Chondrocyte (in vitro differentiated cells): ENCODE measurements at regions not wholly inside any gene's neighbourhood (a gene's known extent, or its start where the extent isn't known, plus 50 kb on each side); places are given as distances from the start of the nearest gene placed in this dataset.
"Not testable (repeated sequence)": the region's sequence is repeated elsewhere in the genome, so short reads cannot be mapped to it uniquely, and the experiment has no call there.

ENCODE experiments used
- DNase-seq: peaks from one replicate; pipeline ENCODE4 v3.0.0; 2021; ENCODE audit warnings: mixed read lengths, low spot score
- H3K27ac Mint-ChIP-seq: one replicate; pipeline ENCODE4 v1.8.0; 2021; ENCODE audit warnings: mild to moderate bottlenecking, moderate library complexity, mixed read lengths; ENCODE audit not compliant: unreplicated experiment
- H3K27me3 Mint-ChIP-seq: 2 replicates; pipeline ENCODE4 v1.8.0; 2021; ENCODE audit warnings: low read depth, mixed read lengths
- H3K36me3 Mint-ChIP-seq: 2 replicates; pipeline ENCODE4 v1.8.0; 2021; ENCODE audit warnings: low read depth, mixed read lengths
- H3K4me1 Mint-ChIP-seq: 2 replicates; pipeline ENCODE4 v1.8.0; 2021; ENCODE audit warnings: low read depth, mild to moderate bottlenecking, mixed read lengths
- H3K4me3 Mint-ChIP-seq: one replicate; pipeline ENCODE4 v1.8.0; 2021; ENCODE audit warnings: mild to moderate bottlenecking, moderate library complexity, mixed read lengths; ENCODE audit not compliant: unreplicated experiment
- H3K9me3 Mint-ChIP-seq: 2 replicates; pipeline ENCODE4 v1.8.0; 2021; ENCODE audit warnings: low read depth, mixed read lengths
- TF ChIP-seq, protein P1 (sequence below): fragments of 200-600 bp; sonication (generic); IDR thresholded peaks from 2 replicates; pipeline ENCODE4 v1.5.0; 2021; ENCODE audit warnings: antibody characterized with exemption, mild to moderate bottlenecking, moderate library complexity

GRCh38 chr9:74096420-74096819 lies 400.7 kb upstream of the RORB start:
- DNase-seq = no peak
- Mint-ChIP-seq H3K9me3 (no peaks in the 10 kb centered on the region), H3K36me3 (no peaks in the 10 kb centered on the region), H3K4me1 (no peaks in the 10 kb centered on the region), H3K27me3 (peaks cover 5% of the 10 kb centered on the region), H3K4me3 (no peak overlapping the region), H3K27ac (no peak overlapping the region)
- TF ChIP-seq, protein P1, sequence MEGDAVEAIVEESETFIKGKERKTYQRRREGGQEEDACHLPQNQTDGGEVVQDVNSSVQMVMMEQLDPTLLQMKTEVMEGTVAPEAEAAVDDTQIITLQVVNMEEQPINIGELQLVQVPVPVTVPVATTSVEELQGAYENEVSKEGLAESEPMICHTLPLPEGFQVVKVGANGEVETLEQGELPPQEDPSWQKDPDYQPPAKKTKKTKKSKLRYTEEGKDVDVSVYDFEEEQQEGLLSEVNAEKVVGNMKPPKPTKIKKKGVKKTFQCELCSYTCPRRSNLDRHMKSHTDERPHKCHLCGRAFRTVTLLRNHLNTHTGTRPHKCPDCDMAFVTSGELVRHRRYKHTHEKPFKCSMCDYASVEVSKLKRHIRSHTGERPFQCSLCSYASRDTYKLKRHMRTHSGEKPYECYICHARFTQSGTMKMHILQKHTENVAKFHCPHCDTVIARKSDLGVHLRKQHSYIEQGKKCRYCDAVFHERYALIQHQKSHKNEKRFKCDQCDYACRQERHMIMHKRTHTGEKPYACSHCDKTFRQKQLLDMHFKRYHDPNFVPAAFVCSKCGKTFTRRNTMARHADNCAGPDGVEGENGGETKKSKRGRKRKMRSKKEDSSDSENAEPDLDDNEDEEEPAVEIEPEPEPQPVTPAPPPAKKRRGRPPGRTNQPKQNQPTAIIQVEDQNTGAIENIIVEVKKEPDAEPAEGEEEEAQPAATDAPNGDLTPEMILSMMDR = no peak

- Mint-ChIP-seq H3K36me3 (no peaks in the 10 kb centered on the region), H3K4me1 (no peaks in the 10 kb centered on the region), H3K27ac (no peak overlapping the region), H3K27me3 (peaks cover 4% of the 10 kb centered on the region), H3K4me3 (no peak overlapping the region), H3K9me3 (peaks cover 3% of the 10 kb centered on the region)
- no peak for DNase-seq
- TF ChIP-seq, protein P1 = no peak
Observed at GRCh38 chr9:74100042-74100441, 397.1 kb upstream of the RORB start.

DNA sequence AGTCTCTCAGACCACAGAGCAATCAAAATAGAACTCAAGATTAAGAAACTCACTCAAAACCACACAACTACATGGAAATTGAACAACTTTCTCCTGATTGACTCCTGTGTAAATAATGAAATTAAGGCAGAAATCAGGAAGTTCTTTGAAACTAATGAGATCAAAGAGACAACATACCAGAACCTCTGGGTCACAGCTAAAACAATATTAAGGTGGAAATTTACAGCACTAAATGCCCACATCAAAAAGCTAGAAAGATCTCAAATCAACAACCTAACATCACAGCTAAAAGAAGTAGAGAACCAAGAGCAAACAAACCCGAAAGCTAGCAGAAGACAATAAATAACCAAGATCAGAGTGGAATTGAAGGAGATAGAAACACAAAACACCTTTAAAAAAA lies 395.0 kb upstream of the RORB start:
- H3K4me3 Mint-ChIP-seq, H3K27ac Mint-ChIP-seq, DNase-seq, H3K27me3 Mint-ChIP-seq, H3K9me3 Mint-ChIP-seq, H3K36me3 Mint-ChIP-seq, H3K4me1 Mint-ChIP-seq: not testable (repeated sequence)

- Mint-ChIP-seq H3K4me1 (no peaks in the 10 kb centered on the region), H3K4me3 (no peak overlapping the region), H3K36me3 (no peaks in the 10 kb centered on the region), H3K27me3 (peaks cover 1% of the 10 kb centered on the region), H3K27ac (no peak overlapping the region), H3K9me3 (peaks cover 3% of the 10 kb centered on the region)
- DNase-seq = no peak
- TF ChIP-seq, protein P1 = no peak
Observed at GRCh38 chr9:74102702-74103101, 394.4 kb upstream of the RORB start.

- H3K27me3 Mint-ChIP-seq = no peaks in the 10 kb centered on the region
- TF ChIP-seq, protein P1 = no peak
- no peaks in the 10 kb centered on the region for H3K4me1 Mint-ChIP-seq
- H3K9me3 Mint-ChIP-seq = peaks cover 3% of the 10 kb centered on the region
- no peak for DNase-seq
- H3K4me3 Mint-ChIP-seq = no peak overlapping the region
- no peaks in the 10 kb centered on the region for H3K36me3 Mint-ChIP-seq
- no peak overlapping the region for H3K27ac Mint-ChIP-seq
Observed at GRCh38 chr9:74107692-74108091, 389.4 kb upstream of the RORB start.

- no peak overlapping the region for H3K27ac Mint-ChIP-seq
- no peak for DNase-seq
- H3K36me3 Mint-ChIP-seq = no peaks in the 10 kb centered on the region
- peaks cover 3% of the 10 kb centered on the region for H3K9me3 Mint-ChIP-seq
- H3K4me3 Mint-ChIP-seq = no peak overlapping the region
- H3K4me1 Mint-ChIP-seq = no peaks in the 10 kb centered on the region
- TF ChIP-seq, protein P1 = no peak
- H3K27me3 Mint-ChIP-seq = no peaks in the 10 kb centered on the region
Observed at GRCh38 chr9:74115976-74116375, 381.2 kb upstream of the RORB start.
